Spleen (tissue), 11 donors: ENCODE measurements at regions not wholly inside any gene's neighbourhood (a gene's known extent, or its start where the extent isn't known, plus 50 kb on each side); places are given as distances from the start of the nearest gene placed in this dataset.

Experiments
- DNase-seq: peaks from one replicate; pipeline ENCODE4 v3.0.0-alpha.2; 2020
- H3K27ac ChIP-seq, 8 donors: fragments of 200-600 bp; sonication (generic) in 7 of 8; 1 replicate in 4 of 8; 2 replicates in 4 of 8; pipeline versions ENCODE4 v1.5.0 to v1.8.0; 2016 to 2021; ENCODE audit warnings: inconsistent platforms in 4 of 8, mild to moderate bottlenecking in 4 of 8, moderate library complexity in 1 of 8
- H3K27me3 ChIP-seq, 7 donors: fragments of 200-600 bp; sonication (generic) in 6 of 7; replicated peaks in 1 of 7; 1 replicate in 4 of 7; 2 replicates in 3 of 7; pipeline versions ENCODE4 v1.5.0 to v1.8.0; 2016 to 2021; ENCODE audit warnings: inconsistent platforms in 3 of 7, mild to moderate bottlenecking in 1 of 7
- H3K36me3 ChIP-seq, 6 donors: fragments of 200-600 bp; sonication (generic) in 5 of 6; 1 replicate in 4 of 6; 2 replicates in 2 of 6; pipeline versions ENCODE4 v1.5.0 to v1.8.0; 2016 to 2021; ENCODE audit warnings: inconsistent platforms in 2 of 6
- H3K4me1 ChIP-seq, 6 donors: fragments of 200-600 bp; sonication (generic) in 5 of 6; 1 replicate in 3 of 6; 2 replicates in 3 of 6; pipeline versions ENCODE4 v1.5.0 to v1.8.0; 2016 to 2021; ENCODE audit warnings: inconsistent platforms in 3 of 6
- H3K4me3 ChIP-seq, 8 donors: fragments of 200-600 bp; sonication (generic) in 7 of 8; 1 replicate in 4 of 8; 2 replicates in 4 of 8; pipeline versions ENCODE4 v1.5.0 to v1.8.0; 2016 to 2021; ENCODE audit warnings: inconsistent platforms in 4 of 8, mild to moderate bottlenecking in 4 of 8, moderate library complexity in 2 of 8
- H3K9me3 ChIP-seq, 8 donors: fragments of 200-600 bp; sonication (generic) in 7 of 8; 1 replicate in 4 of 8; 2 replicates in 4 of 8; pipeline versions ENCODE4 v1.5.0 to v1.8.0; 2016 to 2021; ENCODE audit warnings: inconsistent platforms in 4 of 8
- POLR2A ChIP-seq, 3 donors: fragments of 450-650 bp; IDR thresholded peaks; one replicate each; pipeline ENCODE4 v1.5.1; 2017; ENCODE audit warnings: antibody characterized with exemption in 3 of 3, mild to moderate bottlenecking in 1 of 3
- POLR2AphosphoS5 ChIP-seq, 3 donors: sonication (generic); formaldehyde crosslinking; IDR thresholded peaks; one replicate each; pipeline ENCODE4 v1.5.1; 2017; ENCODE audit warnings: antibody characterized with exemption in 3 of 3
- WGBS, 5 donors: extraction: QIAGEN DNeasy Blood & Tissue Kit in 3 of 5; methylation state at CpG; one replicate each; pipeline versions ENCODE4 v1.1.5 to v1.1.7; 2013 to 2018; 5-methylcytosine and 5-hydroxymethylcytosine counted together
- intact Hi-C: fragments of 100-400 bp; cut with DNase I; formaldehyde crosslinking; loops from one replicate; pipeline ENCODE4 v1.15.0; 2023; ENCODE audit warnings: low total_unique reads
- TF ChIP-seq, protein P1 (sequence below), 11 experiments: fragments of 200-600 bp in 7 of 11; fragments of 450-650 bp in 4 of 11; sonication (generic) in 4 of 11; IDR thresholded peaks in 8 of 11; conservative IDR thresholded peaks in 3 of 11; 1 replicate in 7 of 11; 2 replicates in 4 of 11; pipeline versions ENCODE4 v1.4.0 to v1.8.0; 2016 to 2021; ENCODE audit warnings: antibody characterized with exemption in 11 of 11, inconsistent platforms in 4 of 11, mild to moderate bottlenecking in 1 of 11
- donor health status: healthy with polysubstance abuse.
- donor health status: DM: no; HTN: no; CAD: no; lungs with moderate emphysema.
- donor health status: DM: no; HTN: no; CAD: no.
- donor health status: Bipolar disorder and iron deficiency.
- donor health status: healthy.
- donor health status: DM: no; HTN: no; CAD: no.
- donor health status: DM: yes; HTN: yes; CAD: no.

DNA sequence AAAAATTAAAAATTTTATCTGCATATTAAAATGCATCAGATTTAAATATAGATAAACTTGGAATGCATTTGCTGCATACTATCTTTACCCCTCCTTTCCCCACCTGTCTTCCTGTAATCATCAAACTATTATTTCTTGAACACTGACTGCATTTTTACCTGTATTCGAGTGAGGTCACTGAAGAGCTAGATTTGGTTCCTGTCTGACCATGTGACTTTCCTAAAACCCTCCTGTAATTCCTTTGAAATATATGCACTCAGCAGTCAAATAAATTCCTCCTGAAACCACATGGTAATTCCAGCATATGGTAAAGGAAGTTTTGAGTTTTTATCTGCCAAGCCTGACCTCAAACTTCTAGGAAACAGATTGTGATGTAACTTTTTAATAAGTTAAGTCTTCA lies 445.6 kb upstream of the FRG2C start:
- Histone ChIP-seq H3K9me3 (no peaks in the 10 kb centered on the region), H3K4me1 (no peaks in the 10 kb centered on the region), H3K27ac (no peak overlapping the region), H3K4me3 (no peak overlapping the region), H3K27me3 (no peaks in the 10 kb centered on the region), H3K36me3 (no peaks in the 10 kb centered on the region)
- intact Hi-C loops = no loop called here
- WGBS, 5 donors = 11 to 37% (median 21%) methylated on average over 1 of the region's 1 CpG
- TF ChIP-seq, protein P1, sequence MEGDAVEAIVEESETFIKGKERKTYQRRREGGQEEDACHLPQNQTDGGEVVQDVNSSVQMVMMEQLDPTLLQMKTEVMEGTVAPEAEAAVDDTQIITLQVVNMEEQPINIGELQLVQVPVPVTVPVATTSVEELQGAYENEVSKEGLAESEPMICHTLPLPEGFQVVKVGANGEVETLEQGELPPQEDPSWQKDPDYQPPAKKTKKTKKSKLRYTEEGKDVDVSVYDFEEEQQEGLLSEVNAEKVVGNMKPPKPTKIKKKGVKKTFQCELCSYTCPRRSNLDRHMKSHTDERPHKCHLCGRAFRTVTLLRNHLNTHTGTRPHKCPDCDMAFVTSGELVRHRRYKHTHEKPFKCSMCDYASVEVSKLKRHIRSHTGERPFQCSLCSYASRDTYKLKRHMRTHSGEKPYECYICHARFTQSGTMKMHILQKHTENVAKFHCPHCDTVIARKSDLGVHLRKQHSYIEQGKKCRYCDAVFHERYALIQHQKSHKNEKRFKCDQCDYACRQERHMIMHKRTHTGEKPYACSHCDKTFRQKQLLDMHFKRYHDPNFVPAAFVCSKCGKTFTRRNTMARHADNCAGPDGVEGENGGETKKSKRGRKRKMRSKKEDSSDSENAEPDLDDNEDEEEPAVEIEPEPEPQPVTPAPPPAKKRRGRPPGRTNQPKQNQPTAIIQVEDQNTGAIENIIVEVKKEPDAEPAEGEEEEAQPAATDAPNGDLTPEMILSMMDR (IDR thresholded peaks at IDR 0.05 in 8 of 11, conservative IDR thresholded peaks at IDR 0.05 in 3 of 11) = no peak
- no peak for TF ChIP-seq POLR2AphosphoS5 (IDR thresholded peaks at IDR 0.05)
- TF ChIP-seq POLR2A (IDR thresholded peaks at IDR 0.05) = no peak
- DNase-seq = no peak

DNA sequence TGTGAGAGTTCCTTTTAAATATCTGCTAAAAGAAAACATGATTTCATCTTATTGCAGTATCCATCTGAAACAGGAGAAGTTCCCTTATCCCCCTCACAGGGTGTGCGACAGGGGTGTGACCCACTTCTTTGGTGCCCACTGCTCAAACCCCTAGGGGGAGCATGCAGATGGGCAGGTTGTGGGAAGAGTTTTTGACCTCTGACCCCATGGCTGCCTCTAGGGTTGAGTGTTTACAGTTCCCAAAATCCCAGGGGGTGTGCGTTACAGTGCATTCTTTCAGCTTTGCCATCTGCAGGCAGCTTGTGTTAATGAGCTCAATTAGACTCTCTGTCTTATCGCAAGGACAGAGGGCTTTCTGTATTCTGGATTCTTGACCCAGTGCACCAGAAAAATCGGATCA lies 443.2 kb upstream of the FRG2C start:
- Histone ChIP-seq H3K27ac (no peak overlapping the region), H3K9me3 (no peaks in the 10 kb centered on the region), H3K27me3 (no peaks in the 10 kb centered on the region), H3K36me3 (no peaks in the 10 kb centered on the region), H3K4me1 (no peaks in the 10 kb centered on the region), H3K4me3 (no peak overlapping the region)
- WGBS, 5 donors = 80 to 92% (median 83%) methylated on average over 4 of the region's 4 CpGs
- DNase-seq = no peak
- intact Hi-C loops = no loop called here
- TF ChIP-seq, protein P1 (IDR thresholded peaks at IDR 0.05 in 8 of 11, conservative IDR thresholded peaks at IDR 0.05 in 3 of 11) = no peak
- no peak for TF ChIP-seq POLR2A (IDR thresholded peaks at IDR 0.05)
- no peak for TF ChIP-seq POLR2AphosphoS5 (IDR thresholded peaks at IDR 0.05)

DNA sequence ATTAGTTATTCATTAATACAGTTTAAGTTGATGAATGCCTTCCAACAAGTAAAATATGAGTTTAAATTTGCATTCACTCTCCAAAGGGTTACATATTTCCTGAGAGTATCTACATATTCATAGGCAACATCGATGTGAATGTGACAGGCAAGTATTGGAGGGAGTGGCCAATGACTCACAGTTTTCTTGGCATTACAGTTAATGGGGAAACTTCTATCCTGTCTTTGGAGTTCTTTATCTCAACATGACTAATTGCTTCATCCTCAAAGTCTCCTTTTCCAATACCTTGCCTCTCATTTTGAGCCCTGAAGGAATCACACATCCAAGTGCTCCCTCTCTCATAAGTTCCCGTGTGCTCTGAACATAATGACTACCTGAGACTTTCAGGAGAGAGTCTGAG lies 439.7 kb upstream of the FRG2C start:
- TF ChIP-seq POLR2AphosphoS5 (IDR thresholded peaks at IDR 0.05) = no peak
- no peak for TF ChIP-seq POLR2A (IDR thresholded peaks at IDR 0.05)
- TF ChIP-seq, protein P1 (IDR thresholded peaks at IDR 0.05 in 8 of 11, conservative IDR thresholded peaks at IDR 0.05 in 3 of 11) = no peak
- intact Hi-C loops = no loop called here
- no peak overlapping the region for H3K27ac ChIP-seq

DNA sequence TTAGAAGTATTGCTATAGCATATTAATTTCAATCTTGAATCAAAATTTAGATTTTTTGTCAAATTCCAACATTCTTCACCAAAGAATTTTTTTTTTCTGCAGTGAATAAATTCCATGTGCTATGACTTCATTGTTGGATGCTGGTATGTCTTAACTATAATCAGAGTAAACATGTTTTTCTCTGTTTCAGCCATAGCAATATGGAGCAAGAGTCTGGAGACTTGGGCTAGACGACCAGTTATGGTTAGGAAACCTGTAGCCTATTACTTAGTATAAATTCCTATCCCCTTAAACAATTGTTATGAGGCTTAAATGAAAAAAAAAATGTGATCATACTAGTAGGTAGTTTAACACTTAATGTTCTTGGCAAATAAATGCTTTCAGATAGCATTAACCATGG lies 431.9 kb upstream of the FRG2C start:
- DNase-seq = no peak
- Histone ChIP-seq H3K4me3 (no peak overlapping the region), H3K27ac (no peak overlapping the region), H3K27me3 (no peaks in the 10 kb centered on the region), H3K9me3 (no peaks in the 10 kb centered on the region), H3K36me3 (no peaks in the 10 kb centered on the region), H3K4me1 (no peaks in the 10 kb centered on the region)
- WGBS, 5 donors = 67 to 85% (median 79%) methylated on average over 1 of the region's 1 CpG
- intact Hi-C loops = no loop called here
- TF ChIP-seq, protein P1 (IDR thresholded peaks at IDR 0.05 in 8 of 11, conservative IDR thresholded peaks at IDR 0.05 in 3 of 11) = no peak
- no peak for TF ChIP-seq POLR2A (IDR thresholded peaks at IDR 0.05)
- TF ChIP-seq POLR2AphosphoS5 (IDR thresholded peaks at IDR 0.05) = no peak

More for the DNA sequence above, 439.7 kb upstream of the FRG2C start:
- DNase-seq = no peak
- no peak overlapping the region for H3K4me3 ChIP-seq
- 44 to 57% (median 50%) methylated on average over 2 of the region's 2 CpGs for WGBS, 5 donors
- H3K9me3 ChIP-seq = no peaks in the 10 kb centered on the region
- H3K4me1 ChIP-seq = no peaks in the 10 kb centered on the region
- no peaks in the 10 kb centered on the region for H3K36me3 ChIP-seq
- no peaks in the 10 kb centered on the region for H3K27me3 ChIP-seq
